GM12873 (cell line): ENCODE measurements at regions not wholly inside any gene's neighbourhood (a gene's known extent, or its start where the extent isn't known, plus 50 kb on each side); places are given as distances from the start of the nearest gene placed in this dataset.

Experiments used
- CTCF ChIP-seq: IDR thresholded peaks from 2 replicates; pipeline ENCODE4 v1.5.1; 2012; ENCODE audit warnings: low read depth, mild to moderate bottlenecking, moderate library complexity, low read length, control low read depth; ENCODE audit not compliant: insufficient read depth; ENCODE audit errors: missing control alignments

GRCh38 chr7:131242123-131242650 lies 85.5 kb upstream of the MKLN1 start:
- TF ChIP-seq CTCF: no peak

GRCh38 chr7:131244259-131244852 lies 83.3 kb upstream of the MKLN1 start:
- TF ChIP-seq CTCF: no peak

- no peak for TF ChIP-seq CTCF
These were observed 78.7 kb upstream of the MKLN1 start for GRCh38 chr7:131249003-131249402.

GRCh38 chr7:131249483-131249882 lies 78.2 kb upstream of the MKLN1 start:
- TF ChIP-seq CTCF: no peak

DNA sequence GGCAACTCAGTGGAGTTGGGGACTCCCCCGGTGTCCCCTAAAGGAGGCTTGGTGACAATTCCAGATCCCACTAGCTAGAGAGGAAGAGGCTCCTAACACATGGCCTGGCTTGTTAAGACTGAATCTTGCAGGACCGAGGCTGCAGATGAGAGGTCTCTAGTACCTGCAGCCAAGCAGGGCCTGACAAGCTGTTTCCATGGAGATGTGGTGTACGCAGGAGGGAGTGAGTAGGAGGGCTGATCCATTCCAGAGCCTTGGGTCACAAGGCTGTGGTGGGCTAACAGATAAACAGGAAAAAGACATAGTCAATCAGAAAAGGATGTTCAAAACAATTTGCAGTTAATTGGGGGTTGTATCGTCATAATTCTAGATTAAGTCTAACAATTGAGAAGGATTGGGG lies 77.3 kb upstream of the MKLN1 start:
- no peak for TF ChIP-seq CTCF

GRCh38 chr7:131251371-131251770 lies 76.3 kb upstream of the MKLN1 start:
- TF ChIP-seq CTCF: no peak

DNA sequence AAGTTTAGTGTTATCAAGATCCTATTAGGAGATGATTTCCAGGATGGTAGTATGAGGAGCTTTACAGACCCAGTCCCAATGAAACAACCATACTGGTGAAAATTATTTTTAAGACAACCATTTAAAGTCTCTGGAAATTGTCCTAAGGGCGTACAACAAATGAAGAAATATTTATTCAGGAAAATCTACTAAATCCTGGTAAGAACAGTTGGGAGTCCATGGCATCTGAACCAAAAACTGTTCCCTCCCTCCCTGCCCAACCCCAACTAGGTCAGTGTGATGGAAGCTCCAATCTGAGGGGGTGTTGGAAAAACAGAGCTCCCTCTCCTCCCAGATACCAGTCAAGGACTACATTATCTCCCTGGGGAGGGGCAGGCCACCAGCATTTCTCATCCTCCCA lies 74.7 kb upstream of the MKLN1 start:
- TF ChIP-seq CTCF: no peak
